Activated T-helper 17 cell treated with anti-CD3 and anti-CD28 coated beads, Interleukin-2, amount 50 U/mL, for 72 hours (primary cell): ENCODE measurements at regions not wholly inside any gene's neighbourhood (a gene's known extent, or its start where the extent isn't known, plus 50 kb on each side); places are given as distances from the start of the nearest gene placed in this dataset.
"Not testable (repeated sequence)": the region's sequence is repeated elsewhere in the genome, so short reads cannot be mapped to it uniquely, and the experiment has no call there.

Source experiments
- ATAC-seq: fragments of 150-1000 bp; cut with Tn5 transposase; replicated peaks from 2 replicates; pipeline ENCODE4 v1.10.0; 2021; ENCODE audit warnings: mild to moderate bottlenecking, moderate library complexity
- H3K27ac Mint-ChIP-seq: one replicate; pipeline ENCODE4 v1.8.0; 2022; ENCODE audit warnings: mixed read lengths
- H3K27me3 Mint-ChIP-seq: one replicate; pipeline ENCODE4 v1.8.0; 2022; ENCODE audit warnings: mixed read lengths
- H3K36me3 Mint-ChIP-seq: one replicate; pipeline ENCODE4 v1.8.0; 2022; ENCODE audit warnings: low read depth, mild to moderate bottlenecking, mixed read lengths
- H3K4me1 Mint-ChIP-seq: one replicate; pipeline ENCODE4 v1.8.0; 2022; ENCODE audit warnings: mixed read lengths
- H3K4me3 Mint-ChIP-seq: one replicate; pipeline ENCODE4 v1.8.0; 2022; ENCODE audit warnings: mild to moderate bottlenecking, mixed read lengths
- H3K9me3 Mint-ChIP-seq: one replicate; pipeline ENCODE4 v1.8.0; 2022; ENCODE audit warnings: mixed read lengths

DNA sequence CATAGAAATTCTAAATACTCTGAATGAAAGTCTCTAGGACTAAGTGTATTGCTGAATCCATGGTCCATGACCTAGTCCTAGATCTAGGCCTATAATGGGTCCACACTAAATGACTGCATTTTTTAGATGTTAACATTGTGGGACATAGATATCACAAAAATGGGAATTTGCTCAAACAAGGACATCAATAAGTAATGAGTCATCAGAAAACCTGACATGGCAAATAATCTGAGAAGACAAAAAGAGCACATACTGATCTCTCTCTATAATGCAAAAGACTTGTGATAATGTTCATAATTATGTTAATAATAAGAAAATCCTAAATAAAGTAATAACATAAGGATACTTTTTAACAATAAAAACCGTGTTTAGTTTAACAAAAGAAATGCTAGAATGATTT, 1168.4 kb downstream of the FSCB start:
- Mint-ChIP-seq H3K4me1 (no peaks in the 10 kb centered on the region), H3K9me3 (peaks cover 5% of the 10 kb centered on the region), H3K36me3 (no peaks in the 10 kb centered on the region), H3K27ac (no peak overlapping the region), H3K27me3 (no peaks in the 10 kb centered on the region), H3K4me3 (no peak overlapping the region)
- ATAC-seq, result no peak

DNA sequence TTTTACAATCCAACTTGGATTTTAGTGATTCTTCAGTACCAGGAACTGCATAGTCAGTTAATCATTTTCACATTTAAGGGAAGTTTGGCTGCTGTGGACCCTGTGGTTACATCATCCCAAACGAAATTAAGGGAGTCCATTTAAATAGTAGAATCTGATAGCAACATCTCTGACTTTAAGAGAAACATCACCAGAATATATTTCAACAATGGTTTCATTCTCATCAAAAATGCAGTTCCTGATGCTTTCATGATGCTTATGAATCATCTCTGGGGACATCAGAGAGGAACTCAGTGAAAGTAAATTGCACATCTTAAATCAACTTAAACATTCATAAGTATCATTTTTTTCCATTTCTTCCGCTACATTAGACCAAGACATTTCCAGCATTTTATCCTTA, 1170.7 kb downstream of the FSCB start:
- Mint-ChIP-seq H3K36me3 (no peaks in the 10 kb centered on the region), H3K27ac (no peak overlapping the region), H3K4me1 (no peaks in the 10 kb centered on the region), H3K9me3 (peaks cover 4% of the 10 kb centered on the region), H3K4me3 (no peak overlapping the region), H3K27me3 (no peaks in the 10 kb centered on the region)
- ATAC-seq, result no peak

DNA sequence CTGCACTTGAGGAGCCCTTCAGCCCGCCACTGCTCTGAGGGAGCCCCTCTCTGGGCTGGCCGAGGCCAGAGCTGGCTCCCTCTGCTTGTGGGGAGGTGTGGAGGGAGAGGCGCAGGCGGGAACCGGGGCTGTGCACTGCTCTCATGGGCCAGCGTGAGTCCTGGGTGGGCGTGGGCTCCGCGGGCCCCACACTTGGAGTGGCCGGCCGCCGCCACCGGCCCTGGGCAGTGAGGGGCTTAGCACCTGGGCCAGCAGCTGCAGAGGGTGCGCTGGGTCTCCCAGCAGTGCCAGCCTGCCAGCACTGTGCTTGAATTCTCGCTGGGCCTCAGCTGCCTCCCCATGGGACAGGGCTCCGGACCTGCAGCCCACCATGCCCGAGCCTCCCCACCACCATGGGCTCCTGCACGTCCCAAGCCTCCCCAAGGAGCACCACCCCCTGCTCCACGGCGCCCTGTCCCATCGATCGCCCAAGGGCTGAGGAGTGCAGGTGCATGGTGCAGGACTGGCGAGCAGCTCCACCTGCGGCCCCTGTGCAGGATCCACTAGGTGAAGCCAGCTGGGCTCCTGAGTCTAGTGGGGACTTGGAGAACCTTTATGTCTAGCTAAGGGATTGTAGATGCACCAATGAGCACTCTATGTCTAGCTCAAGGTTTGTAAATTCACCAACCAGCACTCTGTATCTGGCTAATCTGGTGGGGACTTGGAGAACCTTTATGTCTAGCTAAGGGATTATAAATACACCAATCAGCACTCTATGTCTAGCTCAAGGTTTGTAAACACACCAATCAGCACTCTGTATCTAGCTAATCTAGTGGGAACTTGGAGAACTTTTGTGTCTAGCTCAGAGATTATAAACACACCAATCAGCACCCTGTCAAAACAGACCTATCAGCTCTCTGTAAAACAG, 1180.3 kb downstream of the FSCB start:
- H3K36me3 Mint-ChIP-seq, H3K4me3 Mint-ChIP-seq, H3K27me3 Mint-ChIP-seq, ATAC-seq, H3K27ac Mint-ChIP-seq, H3K9me3 Mint-ChIP-seq, H3K4me1 Mint-ChIP-seq: not testable (repeated sequence)

DNA sequence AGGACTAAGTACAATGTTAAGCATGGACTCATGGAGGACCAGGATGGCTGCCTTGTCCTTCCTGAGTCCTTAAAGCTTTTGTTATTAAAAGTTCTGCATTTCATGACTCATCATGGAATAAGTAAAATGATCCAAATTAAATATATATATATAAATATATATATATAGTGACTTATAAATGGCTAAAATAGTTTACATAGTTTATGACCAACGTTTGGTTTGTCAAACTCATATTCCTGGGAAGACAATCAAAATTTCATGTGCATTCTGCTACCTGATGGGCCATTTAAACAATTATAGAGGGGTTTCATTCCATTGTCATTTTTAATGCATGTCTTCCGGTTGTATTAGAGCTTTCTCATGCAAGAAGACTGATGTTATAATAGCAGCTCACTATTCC, 1190.7 kb downstream of the FSCB start:
- H3K36me3 Mint-ChIP-seq, result no peaks in the 10 kb centered on the region
- no peaks in the 10 kb centered on the region for H3K4me1 Mint-ChIP-seq
- H3K27ac Mint-ChIP-seq, result no peak overlapping the region
- no peak overlapping the region for H3K4me3 Mint-ChIP-seq
- no peaks in the 10 kb centered on the region for H3K27me3 Mint-ChIP-seq
- H3K9me3 Mint-ChIP-seq, result peaks cover under 1% of the 10 kb centered on the region
- no peak for ATAC-seq

DNA sequence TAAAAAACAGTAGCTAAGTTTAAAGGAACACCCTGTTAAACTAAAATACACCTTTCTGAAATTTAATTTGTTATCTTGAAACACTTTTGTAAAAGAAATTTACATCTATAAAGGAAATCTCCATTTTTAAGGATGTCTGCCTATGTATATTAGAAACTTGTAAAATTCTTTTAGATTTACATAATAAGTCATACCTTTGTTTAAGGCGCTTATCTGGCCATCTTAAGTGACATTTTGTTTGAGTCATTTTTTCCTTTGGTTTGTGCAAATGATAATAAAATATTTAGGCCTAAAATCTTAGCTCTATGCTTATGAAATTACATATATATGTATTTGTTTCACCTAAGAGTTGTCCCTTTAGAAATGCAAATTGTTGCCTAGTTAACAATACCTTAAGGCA, 1193.4 kb downstream of the FSCB start:
- H3K9me3 Mint-ChIP-seq, result no peaks in the 10 kb centered on the region
- H3K27ac Mint-ChIP-seq, result no peak overlapping the region
- no peaks in the 10 kb centered on the region for H3K36me3 Mint-ChIP-seq
- H3K4me1 Mint-ChIP-seq, result no peaks in the 10 kb centered on the region
- ATAC-seq, result no peak
- no peaks in the 10 kb centered on the region for H3K27me3 Mint-ChIP-seq
- no peak overlapping the region for H3K4me3 Mint-ChIP-seq

DNA sequence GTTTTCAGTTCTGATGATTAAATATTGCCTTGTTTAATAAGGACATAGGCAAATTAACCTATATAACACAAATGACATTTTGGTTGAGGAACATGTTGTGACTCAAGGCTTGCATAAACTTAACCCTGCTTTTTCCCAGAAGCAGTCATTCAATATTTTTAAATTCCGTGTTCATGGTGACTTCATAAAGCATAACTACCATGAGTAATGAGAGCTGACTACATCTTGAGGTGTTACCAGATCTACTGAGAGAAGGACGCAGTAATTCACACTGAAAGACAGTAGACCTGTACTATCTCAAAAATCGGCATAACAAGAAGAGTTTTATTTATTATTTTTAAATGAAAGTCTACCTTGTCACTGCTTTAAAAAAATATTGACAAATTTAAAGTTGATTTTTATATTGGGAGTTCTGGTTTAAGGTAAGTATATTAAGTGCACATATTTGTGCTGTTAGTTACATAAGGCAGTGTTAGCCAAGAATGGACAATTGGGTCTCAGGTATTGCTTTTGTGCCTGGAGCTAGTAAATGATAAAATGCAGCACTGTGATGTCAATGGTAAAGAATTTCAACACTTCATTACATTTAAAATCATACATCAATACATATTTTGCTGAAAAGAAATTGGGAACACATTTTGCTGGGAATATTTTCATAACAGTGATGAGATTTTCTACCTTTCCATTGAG, 1198.5 kb downstream of the FSCB start:
- H3K27me3 Mint-ChIP-seq, result no peaks in the 10 kb centered on the region
- H3K4me3 Mint-ChIP-seq, result no peak overlapping the region
- H3K4me1 Mint-ChIP-seq, result no peaks in the 10 kb centered on the region
- no peak for ATAC-seq
- no peaks in the 10 kb centered on the region for H3K36me3 Mint-ChIP-seq
- H3K9me3 Mint-ChIP-seq, result peaks cover 4% of the 10 kb centered on the region
- no peak overlapping the region for H3K27ac Mint-ChIP-seq

DNA sequence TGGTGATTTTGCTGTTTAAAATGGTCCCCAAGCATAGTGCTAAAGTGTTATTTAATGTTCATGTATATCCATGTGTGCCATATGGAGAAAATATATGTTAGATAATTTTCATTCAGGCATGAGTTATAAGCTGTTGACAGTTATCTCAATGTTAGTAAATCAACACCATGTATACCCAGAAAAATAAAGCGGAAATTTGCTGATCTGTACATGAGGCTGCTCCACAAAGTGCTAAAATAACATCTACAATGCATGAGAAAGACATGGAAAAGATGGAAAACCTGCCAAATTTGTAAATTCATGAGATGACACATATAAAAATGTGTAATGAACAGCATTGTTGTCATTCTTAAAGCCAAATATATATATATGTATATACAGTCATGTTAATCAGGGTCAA, 1199.2 kb downstream of the FSCB start:
- no peak for ATAC-seq
- Mint-ChIP-seq H3K4me1 (no peaks in the 10 kb centered on the region), H3K4me3 (no peak overlapping the region), H3K27ac (no peak overlapping the region), H3K36me3 (no peaks in the 10 kb centered on the region), H3K9me3 (peaks cover 4% of the 10 kb centered on the region), H3K27me3 (no peaks in the 10 kb centered on the region)

DNA sequence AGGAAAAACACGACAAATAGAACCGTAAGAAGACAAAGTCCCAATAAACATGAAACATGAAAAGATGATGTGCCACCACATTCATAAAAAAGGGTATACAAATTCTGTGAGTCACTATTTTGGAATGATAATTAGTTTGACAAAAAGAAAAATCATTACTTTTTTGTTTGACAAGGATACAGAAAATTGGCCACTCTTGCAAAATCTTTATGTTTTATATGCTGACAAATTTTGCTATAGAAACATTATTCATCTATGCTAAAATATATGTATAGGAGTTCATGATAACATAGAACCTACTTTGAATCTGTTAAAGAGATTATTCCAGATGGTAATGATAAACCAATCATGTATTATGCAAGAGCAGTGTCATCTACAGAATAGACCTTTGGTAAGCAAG, 1201.0 kb downstream of the FSCB start:
- H3K27me3 Mint-ChIP-seq, result no peaks in the 10 kb centered on the region
- peaks cover 4% of the 10 kb centered on the region for H3K9me3 Mint-ChIP-seq
- H3K27ac Mint-ChIP-seq, result no peak overlapping the region
- no peak for ATAC-seq
- H3K4me1 Mint-ChIP-seq, result no peaks in the 10 kb centered on the region
- no peak overlapping the region for H3K4me3 Mint-ChIP-seq
- no peaks in the 10 kb centered on the region for H3K36me3 Mint-ChIP-seq

DNA sequence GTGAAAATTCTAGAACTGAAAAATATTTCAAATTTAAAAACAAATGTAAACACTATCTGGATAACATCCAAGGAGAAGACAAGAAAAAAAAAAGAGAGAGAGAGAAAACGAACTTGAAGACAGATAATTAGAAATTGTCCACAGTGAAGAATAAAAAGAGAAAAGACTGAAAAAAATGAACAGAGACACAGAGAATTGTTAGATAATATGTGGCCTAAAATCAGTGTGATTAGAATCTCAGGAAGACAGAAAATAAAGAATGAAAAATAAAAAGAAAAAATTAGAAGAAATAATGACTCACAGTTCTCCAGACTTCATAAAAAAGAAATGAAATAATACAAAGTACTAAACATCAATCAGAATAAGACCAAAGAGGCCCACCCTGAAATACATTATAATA, 1209.3 kb downstream of the FSCB start:
- Mint-ChIP-seq H3K36me3 (no peaks in the 10 kb centered on the region), H3K4me3 (no peak overlapping the region), H3K9me3 (peaks cover 8% of the 10 kb centered on the region), H3K27me3 (no peaks in the 10 kb centered on the region), H3K4me1 (no peaks in the 10 kb centered on the region), H3K27ac (no peak overlapping the region)
- ATAC-seq, result no peak

DNA sequence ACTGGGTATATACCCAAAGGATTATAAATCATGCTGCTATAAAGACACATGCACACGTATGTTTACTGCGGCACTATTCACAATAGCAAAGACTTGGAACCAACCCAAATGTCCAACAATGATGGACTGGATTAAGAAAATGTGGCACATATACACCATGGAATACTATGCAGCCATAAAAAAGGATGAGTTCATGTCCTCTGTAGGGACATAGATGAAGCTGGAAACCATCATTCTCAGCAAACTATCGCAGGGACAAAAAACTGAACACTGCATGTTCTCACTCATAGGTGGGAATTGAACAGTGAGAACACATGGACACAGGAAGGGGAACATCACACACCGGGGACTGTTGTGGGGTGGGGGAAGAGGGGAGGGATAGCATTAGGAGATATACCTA, 1211.0 kb downstream of the FSCB start:
- not testable (repeated sequence) for ATAC-seq, H3K4me3 Mint-ChIP-seq, H3K27me3 Mint-ChIP-seq, H3K27ac Mint-ChIP-seq, H3K4me1 Mint-ChIP-seq, H3K9me3 Mint-ChIP-seq, H3K36me3 Mint-ChIP-seq

DNA sequence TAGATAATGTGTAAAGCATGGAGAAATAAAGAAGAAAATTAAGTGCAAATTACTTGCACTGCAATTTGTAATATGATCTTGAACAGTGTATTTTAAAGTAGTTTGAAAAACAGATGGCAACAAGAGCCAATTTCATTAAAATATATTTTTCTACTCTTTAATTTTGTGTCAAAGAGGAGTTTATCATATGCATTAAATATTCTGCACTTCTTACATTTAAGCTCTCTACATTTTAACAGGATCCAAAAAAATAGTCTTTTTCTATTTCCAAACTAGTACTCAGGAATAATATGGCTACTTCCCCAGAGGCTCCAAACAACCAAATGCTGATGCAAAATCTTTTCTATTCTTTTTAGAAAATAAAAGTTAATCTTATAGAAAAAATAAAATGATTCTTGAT, 1221.5 kb downstream of the FSCB start:
- Mint-ChIP-seq H3K9me3 (peaks cover 3% of the 10 kb centered on the region), H3K4me3 (no peak overlapping the region), H3K36me3 (no peaks in the 10 kb centered on the region), H3K27ac (no peak overlapping the region), H3K4me1 (no peaks in the 10 kb centered on the region), H3K27me3 (no peaks in the 10 kb centered on the region)
- no peak for ATAC-seq

DNA sequence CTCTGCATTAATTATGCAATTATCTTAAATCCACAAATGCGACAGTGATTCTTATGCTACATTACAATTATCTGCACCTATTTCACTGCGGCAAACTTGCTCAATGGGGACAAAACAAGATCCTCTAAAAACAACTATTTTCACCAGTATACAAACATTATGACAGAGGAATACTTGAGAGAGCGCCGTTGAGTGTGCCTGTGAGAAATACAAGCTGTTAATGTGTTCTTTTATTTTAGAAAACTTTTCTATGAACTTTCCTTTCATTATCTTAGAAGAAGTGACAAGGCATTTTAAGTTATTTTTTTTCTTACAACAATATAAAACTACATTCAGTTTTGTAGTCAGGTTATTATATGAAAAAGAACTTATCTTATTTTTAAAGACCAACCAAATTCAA, 1247.0 kb downstream of the FSCB start:
- no peak for ATAC-seq
- Mint-ChIP-seq H3K4me3 (no peak overlapping the region), H3K27ac (no peak overlapping the region), H3K9me3 (peaks cover 11% of the 10 kb centered on the region), H3K36me3 (no peaks in the 10 kb centered on the region), H3K4me1 (no peaks in the 10 kb centered on the region), H3K27me3 (no peaks in the 10 kb centered on the region)

DNA sequence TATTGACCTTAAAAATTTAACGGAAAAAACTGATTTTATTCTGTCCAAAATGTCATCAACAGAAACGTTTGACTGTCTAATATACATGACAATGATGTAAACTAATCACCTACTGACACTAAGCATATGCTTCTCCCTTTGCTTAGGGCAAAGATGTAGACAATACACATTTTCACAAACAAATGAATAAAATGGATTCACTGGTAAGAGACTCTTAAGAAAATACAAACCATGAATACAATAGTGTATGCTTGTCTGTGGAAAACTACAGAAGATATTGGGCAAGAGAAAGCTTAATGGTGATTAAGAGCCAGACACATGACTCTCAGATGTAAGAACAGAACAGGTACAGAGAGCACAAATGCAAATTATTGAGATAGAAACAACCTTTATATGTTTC, 1248.7 kb downstream of the FSCB start:
- H3K36me3 Mint-ChIP-seq, result no peaks in the 10 kb centered on the region
- peaks cover 17% of the 10 kb centered on the region for H3K9me3 Mint-ChIP-seq
- no peak overlapping the region for H3K4me3 Mint-ChIP-seq
- H3K27me3 Mint-ChIP-seq, result no peaks in the 10 kb centered on the region
- ATAC-seq, result no peak
- no peak overlapping the region for H3K27ac Mint-ChIP-seq
- no peaks in the 10 kb centered on the region for H3K4me1 Mint-ChIP-seq

DNA sequence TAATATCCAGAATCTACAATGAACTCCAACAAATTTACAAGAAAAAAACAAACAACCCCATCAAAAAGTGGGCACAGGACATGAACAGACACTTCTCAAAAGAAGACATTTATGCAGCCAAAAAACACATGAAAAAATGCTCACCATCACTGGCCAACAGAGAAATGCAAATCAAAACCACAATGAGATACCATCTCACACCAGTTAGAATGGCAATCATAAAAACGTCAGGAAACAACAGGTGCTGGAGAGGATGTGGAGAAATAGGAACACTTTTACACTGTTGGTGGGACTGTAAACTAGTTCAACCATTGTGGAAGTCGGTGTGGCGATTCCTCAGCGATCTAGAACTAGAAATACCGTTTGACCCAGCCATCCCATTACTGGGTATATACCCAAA, 1250.1 kb downstream of the FSCB start:
- not testable (repeated sequence) for ATAC-seq, H3K27me3 Mint-ChIP-seq, H3K36me3 Mint-ChIP-seq

DNA sequence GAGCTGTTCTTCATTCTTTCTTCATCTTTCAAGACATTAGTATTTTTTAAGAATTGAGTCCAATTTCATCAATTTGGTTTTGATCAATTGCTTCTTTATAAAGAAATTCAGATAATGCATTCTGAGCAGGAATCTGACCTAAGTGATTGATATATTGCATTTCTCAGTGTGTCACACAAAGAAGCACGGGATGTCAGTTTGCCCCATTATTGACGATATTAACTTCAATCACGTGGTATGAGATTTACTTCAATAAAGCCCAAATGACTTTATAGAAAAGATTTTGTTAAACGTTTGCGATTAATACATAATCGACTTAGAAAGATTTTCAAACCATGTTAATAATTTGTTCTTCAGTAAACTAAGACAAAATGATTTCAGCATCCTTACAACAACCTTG, 1254.2 kb downstream of the FSCB start:
- Mint-ChIP-seq H3K9me3 (peaks cover 10% of the 10 kb centered on the region), H3K27me3 (no peaks in the 10 kb centered on the region), H3K4me1 (no peaks in the 10 kb centered on the region), H3K4me3 (no peak overlapping the region), H3K36me3 (no peaks in the 10 kb centered on the region), H3K27ac (no peak overlapping the region)
- no peak for ATAC-seq

More for the DNA sequence above, 1250.1 kb downstream of the FSCB start:
- H3K9me3 Mint-ChIP-seq, result peaks cover 13% of the 10 kb centered on the region
- H3K27ac Mint-ChIP-seq, H3K4me3 Mint-ChIP-seq, H3K4me1 Mint-ChIP-seq: not testable (repeated sequence)
